ENCODE measurements at regions not wholly inside any gene's neighbourhood (a gene's known extent, or its start where the extent isn't known, plus 50 kb on each side); places are given as distances from the start of the nearest gene placed in this dataset.

DNA sequence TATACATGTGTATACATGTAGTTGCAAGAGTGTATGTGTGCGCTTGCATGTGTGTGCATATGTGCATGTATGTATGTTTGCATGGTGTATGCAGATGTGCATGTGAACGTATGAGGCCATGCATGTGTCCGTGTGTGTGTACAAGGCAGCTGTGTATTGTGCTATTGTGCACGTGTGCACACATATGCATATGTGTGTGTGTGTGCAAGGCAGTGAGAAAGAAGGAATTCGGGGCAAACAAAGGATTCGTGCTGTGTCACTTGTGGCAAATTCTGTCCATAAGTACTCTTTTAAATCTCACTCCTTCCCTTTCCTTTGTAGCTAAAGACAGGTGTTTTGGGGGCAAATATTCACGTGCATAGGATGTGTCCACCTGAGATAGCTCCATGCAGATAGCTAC lies 227.1 kb downstream of the VRK1 start:
- DNase-seq (ENCODE audit: low spot score in 2 of 2) (no peak), FAIRE-seq (no peak)

DNA sequence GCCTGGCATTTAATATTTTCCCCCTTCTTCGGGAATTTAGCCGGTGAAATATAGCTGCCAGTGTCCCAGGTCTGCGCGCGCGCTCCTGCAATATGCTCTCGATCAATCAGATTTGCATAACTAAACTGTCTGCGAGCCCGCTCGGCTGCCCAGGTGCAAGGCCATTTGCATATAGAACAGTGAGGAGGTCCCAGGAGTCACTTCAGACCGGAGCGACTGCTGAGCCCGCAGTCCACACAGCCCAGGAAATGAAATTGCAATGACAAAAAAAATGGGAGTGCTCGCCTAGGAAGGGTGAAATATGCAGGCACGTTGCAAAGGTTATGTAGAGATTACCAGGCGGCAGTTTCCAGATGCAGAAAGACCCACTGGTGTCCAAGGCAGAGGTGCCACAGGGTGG lies 228.5 kb downstream of the VRK1 start:
- FAIRE-seq: no peak

DNA sequence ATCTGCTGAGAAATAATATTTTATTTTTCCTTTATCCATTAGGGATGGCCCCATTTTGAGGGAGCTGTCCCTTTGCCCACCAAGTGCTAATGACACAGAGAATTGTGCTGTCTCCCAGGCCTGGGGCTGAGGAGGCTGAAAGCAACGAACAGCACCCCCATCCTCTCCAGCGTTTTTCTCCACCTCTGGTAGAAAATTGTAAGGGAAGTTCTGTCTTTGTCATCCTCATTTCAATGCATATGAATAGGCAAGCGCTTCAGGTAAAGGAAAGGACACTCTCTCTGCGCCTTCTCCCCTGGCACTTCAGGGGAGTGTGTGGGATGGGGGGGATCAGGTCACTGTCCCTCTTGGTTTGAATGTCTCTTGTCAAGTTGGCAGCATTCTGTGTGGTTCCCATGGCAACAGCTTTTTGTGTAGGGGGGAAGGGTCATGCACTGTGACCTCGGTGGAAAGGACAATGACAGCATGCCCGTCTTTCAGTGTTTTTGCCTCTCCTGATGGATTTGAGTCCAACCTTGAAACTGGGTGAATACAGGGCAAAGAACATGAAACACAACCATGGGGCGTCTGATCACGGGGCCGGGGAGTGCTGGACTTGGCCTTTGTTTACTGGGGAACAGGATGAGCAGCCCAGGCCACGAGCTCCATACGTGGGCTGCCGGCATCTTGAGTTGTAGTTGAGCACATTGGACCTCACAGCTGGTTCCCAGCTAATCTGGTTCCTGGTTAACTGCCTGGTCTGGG lies 230.2 kb downstream of the VRK1 start:
- no peak for DNase-seq (ENCODE audit: low spot score in 2 of 2)
- FAIRE-seq: no peak

More for the DNA sequence above, 228.5 kb downstream of the VRK1 start:
- no peak for DNase-seq (ENCODE audit: low spot score in 2 of 2)

DNA sequence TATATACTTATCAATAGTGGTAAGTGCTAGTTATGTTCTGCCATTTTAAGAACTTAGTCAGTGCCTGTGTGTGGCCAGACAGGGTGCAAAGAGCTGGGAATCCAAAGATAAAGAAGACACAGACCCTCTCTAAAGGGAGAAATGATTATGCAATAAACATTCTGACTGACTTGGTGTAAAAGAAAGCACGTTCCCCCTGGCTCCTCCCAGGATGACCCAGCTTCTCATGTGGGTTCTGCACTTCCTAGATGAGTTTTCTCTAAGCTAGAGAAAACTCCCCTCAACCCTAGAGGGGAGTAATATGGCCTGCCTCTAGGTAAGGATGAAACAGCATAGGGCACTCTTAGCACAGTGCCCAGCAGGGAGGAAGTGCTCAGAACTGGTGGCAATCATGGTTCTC lies 231.2 kb downstream of the VRK1 start:
- DNase-seq (ENCODE audit: low spot score in 2 of 2): no peak
- FAIRE-seq: no peak

DNA sequence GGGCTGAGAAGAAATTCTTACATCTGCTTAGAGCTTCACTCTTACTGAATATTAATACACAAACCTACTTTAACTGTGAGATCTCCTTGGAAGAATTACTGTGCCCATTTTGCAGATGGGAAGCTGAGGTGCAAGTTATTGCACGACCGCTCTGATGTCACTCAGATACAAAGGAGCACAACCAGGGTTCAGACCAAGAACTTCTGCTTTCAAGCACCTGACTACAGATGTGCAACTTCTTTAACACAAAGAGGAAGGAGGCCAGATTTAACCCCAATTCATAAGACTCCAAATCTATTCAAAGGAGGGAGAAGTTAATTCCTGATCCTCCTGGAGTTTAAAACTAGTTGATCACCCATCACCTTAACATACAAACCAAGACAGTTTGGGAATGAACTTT lies 232.6 kb downstream of the VRK1 start:
- FAIRE-seq: no peak
- DNase-seq (ENCODE audit: low spot score in 2 of 2): no peak

DNA sequence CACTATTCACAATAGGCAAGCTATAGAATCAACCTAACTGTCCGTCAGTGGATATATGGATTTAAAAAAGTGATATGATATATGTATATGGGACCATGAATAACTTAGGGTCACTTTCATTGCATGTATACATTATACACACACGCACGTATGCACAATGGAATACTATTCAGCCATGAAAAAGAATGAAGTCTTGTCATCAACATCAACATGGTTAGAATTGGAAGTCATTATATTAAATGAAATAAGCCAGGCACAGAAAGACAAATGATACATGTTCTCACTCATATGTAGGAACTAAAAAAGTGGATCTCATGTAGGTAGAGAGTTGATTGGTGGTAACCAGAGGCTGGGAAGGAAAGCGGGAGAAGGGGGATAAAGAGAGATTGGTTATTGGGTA lies 234.3 kb downstream of the VRK1 start:
- DNase-seq (ENCODE audit: low spot score in 2 of 2): no peak
- no peak for FAIRE-seq

DNA sequence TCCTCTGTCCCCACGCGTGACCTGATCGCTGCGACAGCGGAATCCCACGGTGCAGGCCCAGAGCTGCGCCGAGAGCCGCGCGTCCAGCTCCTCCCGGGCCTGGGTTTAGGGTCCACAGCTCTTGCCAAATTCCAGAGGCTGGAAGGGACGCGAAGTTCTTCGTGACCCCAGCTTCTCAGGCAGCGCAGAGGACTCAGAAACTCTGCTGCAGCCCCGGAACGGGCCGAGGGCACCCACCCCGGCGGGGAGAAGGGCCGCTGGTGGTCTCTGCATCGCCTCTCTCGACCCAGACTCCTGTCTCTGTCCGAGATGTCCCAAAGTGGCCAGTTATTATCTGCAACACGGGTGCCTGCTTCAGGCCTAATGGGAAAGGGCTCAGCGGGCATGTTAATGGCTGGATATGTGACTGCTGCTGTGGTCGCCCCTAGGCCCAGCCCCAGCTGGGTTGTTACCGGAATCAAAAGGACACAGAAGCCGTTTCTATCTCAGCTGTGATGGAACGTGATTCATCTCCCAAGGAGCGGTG lies 236.4 kb downstream of the VRK1 start:
- FAIRE-seq (no peak), DNase-seq (ENCODE audit: low spot score in 2 of 2) (no peak)

DNA sequence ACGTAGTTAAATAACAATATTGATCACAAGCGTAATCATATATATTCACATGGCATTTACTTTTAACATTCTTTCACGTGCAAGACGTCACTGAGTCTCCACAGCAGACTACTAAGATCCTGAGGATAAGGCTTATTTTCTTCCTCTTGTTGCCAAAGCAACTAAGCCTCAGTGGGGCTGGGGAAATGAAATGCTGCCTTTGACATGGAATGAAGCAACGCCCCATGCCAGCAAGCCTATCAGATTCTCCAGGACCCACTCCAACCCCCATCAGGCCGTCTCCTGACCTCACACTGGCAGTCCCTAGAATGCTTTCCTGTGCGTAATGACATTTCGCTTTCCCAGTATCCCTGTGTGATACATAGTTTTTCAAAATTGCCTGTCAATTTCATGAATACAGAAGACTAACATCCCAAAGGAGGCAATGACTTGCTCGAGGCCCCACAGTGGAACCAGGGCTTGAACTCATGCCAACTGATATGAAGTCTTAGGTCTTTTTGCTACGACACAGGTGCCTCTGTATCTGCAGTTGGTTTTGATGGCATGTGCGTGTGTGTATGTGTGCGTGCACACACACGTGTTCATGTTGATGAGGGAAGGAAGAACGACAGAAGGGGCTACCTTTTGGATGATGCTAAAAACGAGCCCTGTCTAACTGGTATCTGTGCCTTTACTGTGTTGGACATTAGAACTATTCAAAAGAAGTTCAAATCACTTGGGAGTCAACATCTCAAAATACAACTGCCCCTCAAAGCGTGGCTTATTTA lies 239.1 kb downstream of the VRK1 start:
- FAIRE-seq (no peak), DNase-seq (ENCODE audit: low spot score in 2 of 2) (no peak)

DNA sequence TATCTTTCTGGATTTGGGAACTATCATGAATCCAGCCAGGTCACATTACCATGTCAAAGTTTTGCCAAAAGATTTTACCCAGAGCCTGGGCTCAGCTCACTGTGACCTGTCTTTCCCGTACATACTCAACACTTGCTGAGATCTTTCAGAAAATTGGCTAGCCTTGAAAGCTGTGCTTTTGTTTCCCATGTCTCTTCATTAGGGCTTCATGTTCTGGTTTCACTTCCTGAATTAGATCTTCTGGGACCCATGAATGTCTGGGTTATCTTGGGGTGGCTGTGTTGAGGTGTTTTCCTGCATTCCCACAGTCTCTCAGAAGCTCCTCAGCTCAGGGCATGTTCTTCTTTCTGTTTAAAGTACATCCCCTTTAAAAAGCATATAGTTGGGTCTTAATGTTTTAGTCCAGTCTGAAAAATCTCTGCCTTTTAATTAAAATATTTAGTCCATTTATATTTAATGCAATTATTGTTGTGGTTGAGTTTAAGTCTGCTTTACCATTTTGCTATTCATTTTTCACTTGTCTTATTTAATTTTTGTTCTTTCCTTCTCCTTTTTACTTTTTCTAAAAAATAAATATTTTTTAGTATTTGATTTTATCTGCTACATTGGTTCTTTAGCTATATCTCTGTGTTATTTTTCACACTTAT lies 242.7 kb downstream of the VRK1 start:
- DNase-seq (ENCODE audit: low spot score in 2 of 2) (no peak), FAIRE-seq (no peak)

DNA sequence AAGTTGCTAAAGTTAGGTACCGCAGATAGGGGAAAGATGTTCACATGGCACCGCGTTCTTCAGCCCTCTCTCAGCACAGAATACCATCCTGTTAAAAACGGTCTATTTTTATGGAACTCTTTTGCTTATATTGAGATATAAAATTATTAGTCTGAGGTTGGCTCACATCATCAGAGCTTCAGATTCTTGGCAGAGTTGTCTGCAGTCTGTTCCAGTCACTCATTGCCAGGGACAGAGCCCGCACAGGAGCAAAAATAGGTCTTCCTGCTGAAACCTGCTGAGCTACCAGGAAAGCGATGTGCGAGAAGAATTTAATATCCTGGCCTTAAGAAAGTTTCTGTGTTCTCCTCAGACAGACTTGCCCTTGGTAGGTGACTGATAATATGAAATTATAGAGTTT lies 249.8 kb downstream of the VRK1 start:
- no peak for FAIRE-seq
- no peak for DNase-seq (ENCODE audit: low spot score in 2 of 2)

DNA sequence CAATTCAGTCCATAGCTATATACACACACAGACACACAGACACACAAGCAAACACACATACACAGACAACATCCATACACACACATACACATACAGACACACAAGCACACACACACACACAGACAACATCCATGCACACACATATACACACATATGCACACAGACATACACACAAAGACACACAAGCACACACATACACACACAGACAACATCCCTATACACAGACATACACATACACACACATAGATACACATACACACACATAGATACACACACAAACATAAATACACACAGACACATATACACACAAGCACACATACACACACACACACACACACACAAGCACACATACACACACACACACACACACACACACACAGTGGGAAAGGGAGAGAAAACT lies 254.8 kb downstream of the VRK1 start:
- no peak for FAIRE-seq
- no peak for DNase-seq (ENCODE audit: low spot score in 2 of 2)

DNA sequence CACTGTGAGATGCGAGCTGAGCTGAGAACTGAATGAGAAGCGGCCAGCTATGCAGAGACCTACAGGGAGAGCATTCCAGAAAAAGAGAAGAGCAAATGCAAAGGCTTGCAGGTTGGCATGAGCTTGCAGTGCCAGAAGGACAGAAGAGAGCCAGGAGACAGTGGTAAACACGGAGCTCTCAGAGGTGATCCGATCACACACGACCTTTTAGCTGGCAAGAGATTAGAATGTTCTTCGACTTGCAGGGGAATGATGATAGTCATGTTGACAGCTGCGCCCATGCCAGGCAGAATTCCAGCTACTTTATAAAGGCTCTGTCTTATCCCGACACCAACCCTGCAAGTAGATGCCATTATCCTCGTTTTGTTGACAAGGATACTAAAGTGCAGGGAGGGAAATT lies 256.8 kb downstream of the VRK1 start:
- DNase-seq (ENCODE audit: low spot score in 2 of 2): no peak
- no peak for FAIRE-seq

DNA sequence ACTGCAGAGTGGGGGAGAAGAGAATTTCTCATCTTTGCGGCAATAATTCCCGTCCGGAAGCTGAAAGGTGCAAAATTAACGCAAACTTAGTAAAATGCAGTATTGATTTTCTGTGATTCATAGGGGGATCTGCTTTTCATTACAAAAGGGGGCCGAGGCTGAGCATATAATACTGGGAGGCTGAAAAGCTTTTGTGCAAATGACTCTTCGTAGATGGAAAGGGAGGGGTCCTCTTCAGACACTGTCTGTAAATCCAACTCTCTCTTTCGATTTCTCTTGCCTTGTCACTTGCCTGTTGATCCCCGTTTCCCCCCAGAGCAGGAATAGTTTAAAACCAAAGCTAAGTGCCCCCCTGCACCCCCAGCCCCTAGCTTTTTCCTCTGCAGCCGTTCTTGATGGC lies 258.2 kb downstream of the VRK1 start:
- DNase-seq (ENCODE audit: low spot score in 2 of 2): no peak
- FAIRE-seq: no peak

DNA sequence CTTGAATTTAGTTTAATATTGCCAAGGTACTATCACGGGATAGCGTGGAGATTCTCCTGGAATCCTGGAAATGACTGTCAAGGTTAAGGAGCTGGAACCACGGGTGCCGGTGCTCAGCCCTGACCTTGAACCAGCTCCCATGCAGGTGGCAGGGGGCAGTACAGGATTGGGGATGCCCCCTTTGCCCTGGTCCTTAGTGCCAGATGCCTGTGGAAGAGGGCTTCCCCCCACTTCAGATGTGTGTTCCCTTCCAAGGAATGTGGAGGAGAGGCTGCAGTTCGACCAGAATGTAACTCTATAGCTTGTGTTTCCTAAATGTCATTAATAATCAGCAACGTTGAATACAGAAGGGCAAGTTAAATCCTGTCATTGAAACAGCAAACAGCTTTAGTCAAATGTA lies 258.9 kb downstream of the VRK1 start:
- DNase-seq (ENCODE audit: low spot score in 2 of 2): no peak
- no peak for FAIRE-seq

DNA sequence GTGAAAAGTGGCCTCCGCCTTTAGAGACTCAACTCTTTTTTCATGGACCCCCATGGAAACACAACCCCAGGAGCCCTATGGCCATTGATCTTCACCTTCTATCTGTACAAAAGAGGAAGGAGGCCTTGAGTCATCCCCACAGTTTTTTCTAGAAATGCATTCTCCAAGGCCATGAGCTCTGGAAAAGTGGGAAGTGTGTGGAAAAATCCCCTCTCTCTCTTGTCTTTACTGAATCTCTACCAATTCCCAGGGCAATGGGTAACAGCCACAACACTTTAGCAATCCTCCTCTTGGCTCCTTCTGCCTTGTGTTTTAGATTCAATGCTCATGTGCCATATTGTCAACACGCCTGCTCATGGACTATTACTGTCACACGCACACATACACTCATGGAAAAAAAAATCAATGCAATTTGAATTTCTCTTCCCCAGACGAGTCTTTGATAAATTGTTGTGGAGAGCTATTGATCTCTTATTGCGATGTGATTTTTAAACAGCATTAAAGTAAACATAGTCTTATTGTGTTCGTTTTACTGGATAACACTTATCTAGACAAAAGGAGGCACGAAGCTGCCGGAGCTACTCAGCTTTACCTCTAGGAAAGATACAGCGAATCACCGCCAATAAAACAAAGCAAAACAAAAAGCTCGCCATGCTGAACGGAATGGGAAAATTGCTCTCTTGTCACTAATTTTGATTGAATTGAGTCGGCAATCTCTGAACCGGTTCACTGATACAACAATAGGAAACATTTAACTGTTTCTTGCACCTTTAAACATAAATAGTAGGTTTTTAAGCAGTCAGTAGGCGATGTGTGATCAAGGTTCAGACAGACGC lies 260.3 kb downstream of the VRK1 start:
- DNase-seq (ENCODE audit: low spot score in 2 of 2) (no peak), FAIRE-seq (no peak)

DNA sequence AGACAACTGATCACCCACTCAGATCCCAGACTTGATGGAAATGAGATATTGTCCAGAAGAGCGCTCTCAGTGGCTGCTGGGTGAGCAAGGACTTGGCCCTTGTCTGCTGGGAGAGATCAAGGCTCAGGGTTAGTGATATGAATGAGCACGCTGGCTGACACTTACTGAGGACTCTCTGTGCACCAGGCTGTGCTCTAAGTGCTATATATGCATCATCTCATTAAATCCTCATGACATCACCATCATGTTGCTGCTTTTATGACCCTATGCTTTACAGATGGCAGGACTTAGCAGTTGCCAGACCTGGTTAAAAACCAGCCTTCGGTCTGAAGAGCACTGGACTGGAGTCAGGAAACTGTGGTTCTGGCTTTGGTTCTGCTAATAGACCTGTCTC lies 260.9 kb downstream of the VRK1 start:
- FAIRE-seq: no peak
- DNase-seq (ENCODE audit: low spot score in 2 of 2): no peak

DNA sequence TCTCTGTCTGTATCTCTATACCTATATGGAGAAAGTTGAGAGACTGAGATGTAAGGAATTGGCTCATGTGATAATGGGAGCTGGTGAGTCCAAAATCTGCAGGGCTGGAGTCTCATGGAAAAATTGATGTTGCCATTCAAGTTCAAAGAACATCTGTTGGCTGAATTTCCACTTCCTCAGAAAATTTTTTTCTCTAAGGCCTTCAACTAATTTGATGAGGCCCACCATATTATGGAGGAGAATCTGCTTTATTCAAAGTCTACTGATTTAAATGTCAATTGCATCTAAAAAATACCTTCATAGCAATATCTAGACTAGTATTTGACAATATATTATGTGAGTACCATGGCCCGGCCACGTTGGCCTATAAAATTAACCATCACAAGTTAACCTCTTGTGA lies 261.4 kb downstream of the VRK1 start:
- no peak for FAIRE-seq
- DNase-seq (ENCODE audit: low spot score in 2 of 2): no peak

DNA sequence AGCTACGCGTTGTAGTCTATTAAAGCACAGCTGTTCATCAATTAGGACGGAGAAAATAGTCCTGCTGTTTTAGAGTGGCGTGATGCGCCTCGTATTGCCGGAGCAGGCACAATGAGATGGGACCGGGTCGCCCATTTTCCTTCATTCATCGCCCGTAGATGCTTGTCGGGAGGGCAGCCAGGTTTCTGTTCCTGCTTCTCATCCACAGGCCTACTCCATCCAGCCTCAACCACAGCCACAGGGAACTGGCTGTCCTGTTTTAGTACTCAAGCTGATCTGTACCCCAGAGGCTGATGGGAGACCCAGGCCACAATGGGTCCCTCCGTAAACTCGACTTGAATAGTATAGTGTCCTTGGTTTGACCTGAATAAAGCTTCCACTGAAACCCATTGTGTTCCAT lies 264.0 kb downstream of the VRK1 start:
- FAIRE-seq (no peak), DNase-seq (ENCODE audit: low spot score in 2 of 2) (no peak)

DNA sequence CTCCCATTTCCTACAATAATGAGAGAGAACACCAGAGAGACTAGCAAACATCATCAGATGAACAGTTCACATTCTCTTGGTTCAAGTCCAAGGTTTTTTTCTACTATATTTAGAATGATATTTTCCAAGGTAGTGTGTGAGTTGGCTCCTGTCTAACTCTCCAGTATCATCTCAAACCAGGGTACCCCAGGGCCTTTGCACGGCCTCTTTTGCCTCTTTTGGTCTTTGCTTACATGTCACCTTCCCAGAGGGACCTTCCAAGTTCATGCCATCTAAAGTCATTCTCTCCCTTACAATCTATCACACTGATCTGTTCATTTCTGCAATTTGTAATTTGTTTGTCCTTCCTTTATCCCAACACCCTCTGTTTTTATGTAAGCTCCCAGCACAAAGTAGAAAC lies 264.5 kb downstream of the VRK1 start:
- FAIRE-seq (no peak), DNase-seq (ENCODE audit: low spot score in 2 of 2) (no peak)

DNA sequence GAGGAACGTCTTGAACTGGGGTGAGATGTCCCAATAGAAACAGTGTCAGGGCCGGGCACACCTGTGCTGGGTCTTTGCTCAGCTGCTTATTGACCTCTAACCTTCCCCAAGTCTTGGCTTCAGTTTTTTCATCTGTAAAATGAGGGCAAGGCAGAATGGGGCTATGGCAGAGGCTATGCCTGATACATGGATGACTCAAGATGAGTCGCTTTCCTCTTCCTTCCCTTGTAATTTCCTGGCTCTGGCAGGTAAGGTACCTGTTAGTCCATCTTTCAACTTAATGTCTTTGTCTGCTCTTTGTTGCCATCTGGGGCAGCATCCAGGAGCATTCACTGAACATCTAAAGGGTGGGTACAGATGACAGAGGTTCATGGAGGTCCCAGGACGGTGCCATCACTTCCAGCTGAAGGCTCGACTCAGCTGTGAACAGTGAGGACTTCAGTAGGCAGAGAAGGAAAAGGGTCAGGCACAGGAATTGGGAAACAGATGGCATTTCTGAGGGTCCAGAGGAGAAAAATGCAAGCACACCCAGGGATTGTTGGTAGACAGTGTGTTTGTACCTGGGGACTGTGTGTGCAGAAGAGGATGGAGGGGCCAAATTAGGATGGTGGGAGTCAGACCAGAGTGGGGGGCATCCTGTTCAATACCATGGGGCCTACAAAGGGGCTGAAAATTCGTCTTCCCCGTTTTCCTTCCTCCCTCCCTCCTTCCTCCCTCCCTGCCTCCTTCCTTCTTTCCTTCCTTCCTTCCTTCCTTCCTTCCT lies 268.3 kb downstream of the VRK1 start:
- FAIRE-seq (no peak), DNase-seq (ENCODE audit: low spot score in 2 of 2) (no peak)
